ENCODE measurements at regions not wholly inside any gene's neighbourhood (a gene's known extent, or its start where the extent isn't known, plus 50 kb on each side); places are given as distances from the start of the nearest gene placed in this dataset.

GRCh38 chr22:49439373-49439772, 388.3 kb downstream of the BRD1 start:
- DNase-seq (ENCODE audit: low read depth), result no peak
- H3K4me3 ChIP-seq (ENCODE audit: control insufficient read depth, low read depth, low read length), result no peak overlapping the region
- no peak for TF ChIP-seq CTCF (IDR thresholded peaks at IDR 0.05; ENCODE audit: control insufficient read depth, insufficient read depth, low read depth, low read length, missing control alignments)

- no peak for DNase-seq (ENCODE audit: low read depth)
- H3K4me3 ChIP-seq (ENCODE audit: control insufficient read depth, low read depth, low read length), result no peak overlapping the region
- no peak for TF ChIP-seq CTCF (IDR thresholded peaks at IDR 0.05; ENCODE audit: control insufficient read depth, insufficient read depth, low read depth, low read length, missing control alignments)
Observed at GRCh38 chr22:49437956-49438355, 389.7 kb downstream of the BRD1 start.

DNA sequence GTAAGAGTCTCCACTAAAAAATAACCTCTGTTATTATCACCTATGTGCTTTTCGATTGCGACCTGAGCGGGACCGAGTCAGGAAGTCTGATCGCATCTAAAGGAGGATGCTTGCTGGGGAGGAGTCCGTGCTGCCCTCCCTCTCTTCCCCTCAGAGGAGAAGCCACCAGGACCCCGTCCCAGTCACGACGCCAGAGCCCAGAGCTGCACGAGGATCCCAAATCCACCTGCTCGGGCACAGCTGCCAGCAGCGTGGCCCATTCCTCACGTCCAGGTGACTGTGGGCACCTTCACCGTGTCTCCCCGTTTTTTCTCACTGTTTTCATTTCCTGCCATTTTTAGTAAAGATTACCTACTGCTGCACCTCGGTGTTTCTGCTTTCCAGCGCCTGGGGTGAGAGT, 390.3 kb downstream of the BRD1 start:
- TF ChIP-seq CTCF (IDR thresholded peaks at IDR 0.05; ENCODE audit: control insufficient read depth, insufficient read depth, low read depth, low read length, missing control alignments), result no peak
- DNase-seq (ENCODE audit: low read depth), result no peak
- H3K4me3 ChIP-seq (ENCODE audit: control insufficient read depth, low read depth, low read length), result no peak overlapping the region

DNA sequence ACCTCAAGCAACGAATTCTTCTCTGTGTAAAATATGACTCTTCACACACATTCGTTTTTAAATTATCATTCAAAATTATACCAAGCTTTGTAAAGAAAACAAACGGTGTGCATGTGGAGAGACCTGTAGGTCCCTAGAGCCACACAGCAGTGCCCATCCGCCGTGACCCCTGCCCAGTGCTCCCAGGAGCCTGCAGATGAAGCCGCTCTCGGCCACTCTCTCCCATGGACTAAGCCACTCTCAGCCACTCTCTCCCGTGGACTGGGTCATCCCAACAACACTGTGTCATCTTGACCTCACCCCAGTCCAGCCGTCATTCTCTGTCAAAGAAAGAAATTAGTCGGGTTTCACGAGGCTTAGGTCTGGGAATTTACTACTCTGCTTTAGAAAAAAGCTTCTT, 391.6 kb downstream of the BRD1 start:
- no peak overlapping the region for H3K4me3 ChIP-seq (ENCODE audit: control insufficient read depth, low read depth, low read length)
- DNase-seq (ENCODE audit: low read depth), result no peak
- TF ChIP-seq CTCF (IDR thresholded peaks at IDR 0.05; ENCODE audit: control insufficient read depth, insufficient read depth, low read depth, low read length, missing control alignments), result no peak

- TF ChIP-seq CTCF (IDR thresholded peaks at IDR 0.05; ENCODE audit: control insufficient read depth, insufficient read depth, low read depth, low read length, missing control alignments), result no peak
- no peak overlapping the region for H3K4me3 ChIP-seq (ENCODE audit: control insufficient read depth, low read depth, low read length)
- DNase-seq (ENCODE audit: low read depth), result no peak
Observed at GRCh38 chr22:49435596-49435995, 392.1 kb downstream of the BRD1 start.

DNA sequence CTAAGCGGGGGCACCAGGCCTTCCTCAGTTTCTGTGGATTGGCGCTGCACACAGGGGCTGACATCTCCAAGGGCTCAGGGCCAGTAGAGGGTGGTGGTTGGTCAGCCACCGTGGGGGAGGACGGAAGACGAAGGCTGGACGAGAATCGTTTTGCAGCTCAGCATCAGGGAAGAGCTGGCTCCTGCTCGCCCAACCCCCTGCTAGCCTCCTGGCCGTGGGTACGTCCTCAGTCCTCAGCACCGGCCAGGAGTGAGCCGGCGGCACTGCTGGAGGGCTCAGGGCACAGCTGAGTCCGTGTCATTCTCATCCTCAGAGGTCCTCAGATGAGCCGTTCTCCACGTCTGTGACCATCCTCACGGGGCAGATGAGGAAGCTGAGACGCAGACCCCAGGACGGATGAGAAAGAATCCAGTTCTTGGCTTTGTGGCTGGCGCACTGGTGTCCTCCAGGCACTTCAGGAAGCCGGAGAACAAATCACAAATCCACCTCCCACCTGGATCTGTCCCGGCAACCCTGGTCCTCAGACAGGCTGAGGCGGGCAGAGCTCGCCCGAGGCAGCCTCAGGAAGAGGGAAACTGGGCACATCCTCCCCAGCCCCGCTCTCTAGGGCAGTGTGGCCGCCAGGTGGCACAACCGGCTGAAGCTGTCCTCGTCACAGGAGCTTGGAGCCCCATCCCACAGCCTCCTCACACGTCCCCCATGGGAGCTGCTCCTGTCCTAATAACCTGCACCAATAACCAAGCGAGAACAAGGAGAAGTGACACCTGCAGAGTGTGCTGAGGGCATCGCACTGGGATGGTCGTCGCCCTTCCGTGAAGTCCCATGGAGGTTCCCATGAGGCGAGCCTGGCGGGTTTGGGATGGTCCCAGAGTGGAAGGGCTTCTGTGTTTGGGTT, 393.7 kb downstream of the BRD1 start:
- no peak for DNase-seq (ENCODE audit: low read depth)
- TF ChIP-seq CTCF (IDR thresholded peaks at IDR 0.05; ENCODE audit: control insufficient read depth, insufficient read depth, low read depth, low read length, missing control alignments), result no peak
- no peak overlapping the region for H3K4me3 ChIP-seq (ENCODE audit: control insufficient read depth, low read depth, low read length)

Measured in AG09309 (cell line).